GM23248 (cell line): ENCODE measurements at regions not wholly inside any gene's neighbourhood (a gene's known extent, or its start where the extent isn't known, plus 50 kb on each side); places are given as distances from the start of the nearest gene placed in this dataset.

Source experiments
- DNase-seq: peaks from one replicate; pipeline ENCODE4 v3.0.0-alpha.2; 2015
- H2AFZ ChIP-seq: fragments of 200-600 bp; sonication (generic); 2 replicates; pipeline ENCODE4 v1.6.1; 2016; ENCODE audit warnings: antibody characterized with exemption
- H3F3A ChIP-seq: fragments of 200-600 bp; sonication (generic); 2 replicates; pipeline ENCODE4 v1.6.1; 2016; ENCODE audit warnings: mild to moderate bottlenecking, antibody characterized with exemption, mixed run types; ENCODE audit not compliant: insufficient read depth
- H3K27ac ChIP-seq: fragments of 200-600 bp; sonication (generic); 2 replicates; pipeline ENCODE4 v1.5.1; 2016; ENCODE audit warnings: mild to moderate bottlenecking
- H3K27me3 ChIP-seq: fragments of 200-600 bp; sonication (generic); replicated peaks from 2 replicates; pipeline ENCODE4 v1.6.1; 2016; ENCODE audit warnings: mild to moderate bottlenecking; ENCODE audit not compliant: insufficient read depth
- H3K36me3 ChIP-seq: fragments of 200-600 bp; sonication (generic); 2 replicates; pipeline ENCODE4 v1.6.1; 2016; ENCODE audit warnings: low read depth, mild to moderate bottlenecking
- H3K4me1 ChIP-seq: fragments of 200-600 bp; sonication (generic); 2 replicates; pipeline ENCODE4 v1.6.1; 2016; ENCODE audit warnings: mild to moderate bottlenecking; ENCODE audit not compliant: insufficient read depth
- H3K4me2 ChIP-seq: fragments of 200-600 bp; sonication (generic); one replicate; pipeline ENCODE4 v1.6.1; 2016; ENCODE audit warnings: mild to moderate bottlenecking; ENCODE audit not compliant: unreplicated experiment
- H3K4me3 ChIP-seq: fragments of 200-600 bp; sonication (generic); 2 replicates; pipeline ENCODE4 v1.5.1; 2016; ENCODE audit warnings: mild to moderate bottlenecking
- H3K79me2 ChIP-seq: fragments of 200-600 bp; sonication (generic); 2 replicates; pipeline ENCODE4 v1.6.1; 2016; ENCODE audit warnings: mild to moderate bottlenecking; ENCODE audit not compliant: insufficient read depth
- H3K9ac ChIP-seq: fragments of 200-600 bp; sonication (generic); 2 replicates; pipeline ENCODE4 v1.6.1; 2016; ENCODE audit warnings: mild to moderate bottlenecking
- H3K9me2 ChIP-seq: fragments of 200-600 bp; sonication (generic); 2 replicates; pipeline ENCODE4 v1.6.1; 2016; ENCODE audit warnings: mixed run types, mild to moderate bottlenecking, moderate library complexity; ENCODE audit not compliant: insufficient read depth
- H3K9me3 ChIP-seq: fragments of 200-600 bp; sonication (generic); one replicate; pipeline ENCODE4 v1.6.1; 2017; ENCODE audit warnings: low read depth
- H4K20me1 ChIP-seq: fragments of 200-600 bp; sonication (generic); 2 replicates; pipeline ENCODE4 v1.6.0; 2016; ENCODE audit not compliant: insufficient read depth
- EZH2 ChIP-seq: fragments of 200-600 bp; sonication (generic); IDR thresholded peaks from 2 replicates; pipeline ENCODE4 v1.6.1; 2018; ENCODE audit warnings: antibody characterized with exemption, mild to moderate bottlenecking; ENCODE audit not compliant: insufficient read depth, poor library complexity, severe bottlenecking
- EZH2phosphoT487 ChIP-seq: fragments of 200-600 bp; sonication (generic); IDR thresholded peaks from 2 replicates; pipeline ENCODE4 v1.6.1; 2018; ENCODE audit warnings: antibody characterized with exemption, moderate library complexity, mild to moderate bottlenecking, low read depth; ENCODE audit not compliant: insufficient read depth
- WGBS, 2 experiments: methylation state at CpG; one replicate each; pipeline ENCODE4 v1.1.6; 2015 to 2017; ENCODE audit warnings: low lambda C conversion rate in 2 of 2, low coverage in 1 of 2; ENCODE audit errors: missing lambda C conversion rate in 2 of 2; 5-methylcytosine and 5-hydroxymethylcytosine counted together
- in situ Hi-C: fragments of 300-500 bp; cut with MboI; formaldehyde crosslinking; loops from 2 replicates; pipeline ENCODE4 v1.15.0; 2020

GRCh38 chr11:111019871-111020670 is 225.5 kb upstream of the POU2AF2 start:
- Histone ChIP-seq H3K9me2 (no peaks in the 10 kb centered on the region), H3K36me3 (no peaks in the 10 kb centered on the region), H3K9ac (no peak overlapping the region), H3F3A (no peaks in the 10 kb centered on the region), H4K20me1 (no peaks in the 10 kb centered on the region), H3K9me3 (no peaks in the 10 kb centered on the region), H3K27ac (no peak overlapping the region), H3K4me1 (no peaks in the 10 kb centered on the region), H3K79me2 (no peaks in the 10 kb centered on the region), H3K27me3 (no peaks in the 10 kb centered on the region), H2AFZ (no peak overlapping the region), H3K4me2 (no peak overlapping the region), H3K4me3 (no peak overlapping the region)
- no peak for TF ChIP-seq EZH2
- TF ChIP-seq EZH2phosphoT487, result no peak
- in situ Hi-C loops, result no loop called here
- DNase-seq, result peak; percentile 15
- 80 to 84% methylated on average over 10 of the region's 10 CpGs for WGBS, 2 experiments

GRCh38 chr11:111019451-111019850 is 226.1 kb upstream of the POU2AF2 start:
- 65 to 68% methylated on average over 6 of the region's 6 CpGs for WGBS, 2 experiments
- H2AFZ ChIP-seq, result no peak overlapping the region

GRCh38 chr11:111018566-111018965 is 227.0 kb upstream of the POU2AF2 start:
- WGBS, 2 experiments, result 76 to 81% methylated on average over 3 of the region's 3 CpGs
- no peak overlapping the region for H2AFZ ChIP-seq
- H3K9me2 ChIP-seq, result no peaks in the 10 kb centered on the region
- no peaks in the 10 kb centered on the region for H3K79me2 ChIP-seq
- no peaks in the 10 kb centered on the region for H3K9me3 ChIP-seq
- H3K4me2 ChIP-seq, result no peak overlapping the region
- no peak overlapping the region for H3K9ac ChIP-seq
- in situ Hi-C loops, result no loop called here
- no peaks in the 10 kb centered on the region for H3K27me3 ChIP-seq
- no peak for TF ChIP-seq EZH2
- TF ChIP-seq EZH2phosphoT487, result no peak
- no peaks in the 10 kb centered on the region for H3K4me1 ChIP-seq
- H3K4me3 ChIP-seq, result no peak overlapping the region
- H3F3A ChIP-seq, result no peaks in the 10 kb centered on the region
- no peaks in the 10 kb centered on the region for H4K20me1 ChIP-seq
- H3K36me3 ChIP-seq, result no peaks in the 10 kb centered on the region
- DNase-seq, result peak; percentile 15
- no peak overlapping the region for H3K27ac ChIP-seq

More at GRCh38 chr11:111019451-111019850, 226.1 kb upstream of the POU2AF2 start:
- no peaks in the 10 kb centered on the region for H3K9me2 ChIP-seq
- H3K9ac ChIP-seq, result no peak overlapping the region
- no peak for TF ChIP-seq EZH2phosphoT487
- no peak for TF ChIP-seq EZH2
- no peak overlapping the region for H3K4me2 ChIP-seq
- no peaks in the 10 kb centered on the region for H3K79me2 ChIP-seq
- no peaks in the 10 kb centered on the region for H3K27me3 ChIP-seq
- no peaks in the 10 kb centered on the region for H3K36me3 ChIP-seq
- no peaks in the 10 kb centered on the region for H3K4me1 ChIP-seq
- DNase-seq, result no peak
- no peaks in the 10 kb centered on the region for H3F3A ChIP-seq
- in situ Hi-C loops, result no loop called here
- no peak overlapping the region for H3K4me3 ChIP-seq
- H3K27ac ChIP-seq, result no peak overlapping the region
- no peaks in the 10 kb centered on the region for H4K20me1 ChIP-seq
- H3K9me3 ChIP-seq, result no peaks in the 10 kb centered on the region

GRCh38 chr11:111012491-111012890 is 233.0 kb upstream of the POU2AF2 start:
- H3K9ac ChIP-seq, result no peak overlapping the region
- DNase-seq, result no peak
- no peaks in the 10 kb centered on the region for H3F3A ChIP-seq
- TF ChIP-seq EZH2phosphoT487, result no peak
- TF ChIP-seq EZH2, result no peak
- in situ Hi-C loops, result no loop called here
- no peaks in the 10 kb centered on the region for H3K4me1 ChIP-seq
- no peaks in the 10 kb centered on the region for H3K27me3 ChIP-seq
- H3K36me3 ChIP-seq, result no peaks in the 10 kb centered on the region
- no peaks in the 10 kb centered on the region for H4K20me1 ChIP-seq
- H3K4me2 ChIP-seq, result no peak overlapping the region
- no peak overlapping the region for H3K4me3 ChIP-seq
- H2AFZ ChIP-seq, result no peak overlapping the region
- H3K9me2 ChIP-seq, result no peaks in the 10 kb centered on the region
- H3K79me2 ChIP-seq, result no peaks in the 10 kb centered on the region
- H3K27ac ChIP-seq, result no peak overlapping the region
- WGBS, 2 experiments, result 50 to 52% methylated on average over 3 of the region's 3 CpGs
- no peaks in the 10 kb centered on the region for H3K9me3 ChIP-seq

- TF ChIP-seq EZH2 (no peak), EZH2phosphoT487 (no peak)
- H4K20me1 ChIP-seq, result no peaks in the 10 kb centered on the region
- no peak overlapping the region for H3K27ac ChIP-seq
- H2AFZ ChIP-seq, result no peak overlapping the region
- no peaks in the 10 kb centered on the region for H3K9me3 ChIP-seq
- in situ Hi-C loops, result no loop called here
- H3K9ac ChIP-seq, result no peak overlapping the region
- H3K79me2 ChIP-seq, result no peaks in the 10 kb centered on the region
- H3K4me1 ChIP-seq, result no peaks in the 10 kb centered on the region
- DNase-seq, result no peak
- no peak overlapping the region for H3K4me2 ChIP-seq
- no peaks in the 10 kb centered on the region for H3K27me3 ChIP-seq
- no peaks in the 10 kb centered on the region for H3K36me3 ChIP-seq
- no peaks in the 10 kb centered on the region for H3F3A ChIP-seq
- H3K9me2 ChIP-seq, result no peaks in the 10 kb centered on the region
- no peak overlapping the region for H3K4me3 ChIP-seq
Measured at GRCh38 chr11:111011275-111011594, 234.3 kb upstream of the POU2AF2 start.
